ENCODE measurements at regions not wholly inside any gene's neighbourhood (a gene's known extent, or its start where the extent isn't known, plus 50 kb on each side); places are given as distances from the start of the nearest gene placed in this dataset.

- H3K36me3 ChIP-seq (ENCODE audit: insufficient read depth, low read length): no peaks in the 10 kb centered on the region
- no peaks in the 10 kb centered on the region for H3K27me3 ChIP-seq (ENCODE audit: insufficient read depth, low read length)
- no peak overlapping the region for H2AFZ ChIP-seq (ENCODE audit: low read length, unreplicated experiment)
- H3K4me3 ChIP-seq (ENCODE audit: low read depth, low read length): no peak overlapping the region
- peaks cover 17% of the 10 kb centered on the region for H3K4me1 ChIP-seq (ENCODE audit: control insufficient read depth, insufficient read depth, low read length, unreplicated experiment)
- no peaks in the 10 kb centered on the region for H3K79me2 ChIP-seq (ENCODE audit: control insufficient read depth, insufficient read depth, low read length, unreplicated experiment)
- H3K27ac ChIP-seq (ENCODE audit: low read depth, low read length): no peak overlapping the region
Measured at GRCh38 chr21:27292783-27293182, 325.9 kb upstream of the ADAMTS5 start.

GRCh38 chr21:27292229-27292628, 325.3 kb upstream of the ADAMTS5 start:
- no peaks in the 10 kb centered on the region for H3K36me3 ChIP-seq (ENCODE audit: insufficient read depth, low read length)

GRCh38 chr21:27291006-27291405, 324.1 kb upstream of the ADAMTS5 start:
- Histone ChIP-seq H3K4me1 (ENCODE audit: control insufficient read depth, insufficient read depth, low read length, unreplicated experiment) (peaks cover 17% of the 10 kb centered on the region), H3K36me3 (ENCODE audit: insufficient read depth, low read length) (no peaks in the 10 kb centered on the region), H3K79me2 (ENCODE audit: control insufficient read depth, insufficient read depth, low read length, unreplicated experiment) (no peaks in the 10 kb centered on the region), H3K27ac (ENCODE audit: low read depth, low read length) (0 out of 2 replicates have a peak overlapping the region, but pooled peaks have one; percentile 12), H3K27me3 (ENCODE audit: insufficient read depth, low read length) (no peaks in the 10 kb centered on the region), H3K4me3 (ENCODE audit: low read depth, low read length) (no peak overlapping the region), H2AFZ (ENCODE audit: low read length, unreplicated experiment) (no peak overlapping the region)

More at GRCh38 chr21:27292229-27292628, 325.3 kb upstream of the ADAMTS5 start:
- Histone ChIP-seq H2AFZ (ENCODE audit: low read length, unreplicated experiment) (peak overlapping the region; percentile 21), H3K4me1 (ENCODE audit: control insufficient read depth, insufficient read depth, low read length, unreplicated experiment) (peaks cover 17% of the 10 kb centered on the region), H3K27ac (ENCODE audit: low read depth, low read length) (no peak overlapping the region), H3K79me2 (ENCODE audit: control insufficient read depth, insufficient read depth, low read length, unreplicated experiment) (no peaks in the 10 kb centered on the region), H3K27me3 (ENCODE audit: insufficient read depth, low read length) (no peaks in the 10 kb centered on the region), H3K4me3 (ENCODE audit: low read depth, low read length) (no peak overlapping the region)

- H3K79me2 ChIP-seq (ENCODE audit: control insufficient read depth, insufficient read depth, low read length, unreplicated experiment): no peaks in the 10 kb centered on the region
- peak overlapping the region; percentile 12; the same call in 1 of the 2 replicates for H3K27ac ChIP-seq (ENCODE audit: low read depth, low read length)
- peak overlapping the region; percentile 82 for H2AFZ ChIP-seq (ENCODE audit: low read length, unreplicated experiment)
- peaks cover 17% of the 10 kb centered on the region for H3K4me1 ChIP-seq (ENCODE audit: control insufficient read depth, insufficient read depth, low read length, unreplicated experiment)
- H3K36me3 ChIP-seq (ENCODE audit: insufficient read depth, low read length): no peaks in the 10 kb centered on the region
- peak overlapping the region; percentile 36; the same call in 1 of the 2 replicates for H3K4me3 ChIP-seq (ENCODE audit: low read depth, low read length)
- H3K27me3 ChIP-seq (ENCODE audit: insufficient read depth, low read length): no peaks in the 10 kb centered on the region
Measured at GRCh38 chr21:27290028-27290427, 323.1 kb upstream of the ADAMTS5 start.

GRCh38 chr21:27286760-27287159, 319.9 kb upstream of the ADAMTS5 start:
- Histone ChIP-seq H2AFZ (ENCODE audit: low read length, unreplicated experiment) (no peak overlapping the region), H3K27me3 (ENCODE audit: insufficient read depth, low read length) (no peaks in the 10 kb centered on the region), H3K36me3 (ENCODE audit: insufficient read depth, low read length) (no peaks in the 10 kb centered on the region), H3K27ac (ENCODE audit: low read depth, low read length) (no peak overlapping the region), H3K4me1 (ENCODE audit: control insufficient read depth, insufficient read depth, low read length, unreplicated experiment) (peaks cover 17% of the 10 kb centered on the region), H3K79me2 (ENCODE audit: control insufficient read depth, insufficient read depth, low read length, unreplicated experiment) (no peaks in the 10 kb centered on the region), H3K4me3 (ENCODE audit: low read depth, low read length) (no peak overlapping the region)

- peaks cover 30% of the 10 kb centered on the region for H3K4me1 ChIP-seq (ENCODE audit: control insufficient read depth, insufficient read depth, low read length, unreplicated experiment)
- no peak overlapping the region for H3K27ac ChIP-seq (ENCODE audit: low read depth, low read length)
- H3K36me3 ChIP-seq (ENCODE audit: insufficient read depth, low read length): no peaks in the 10 kb centered on the region
- no peak overlapping the region for H3K4me3 ChIP-seq (ENCODE audit: low read depth, low read length)
- peak overlapping the region; percentile 31 for H2AFZ ChIP-seq (ENCODE audit: low read length, unreplicated experiment)
- H3K27me3 ChIP-seq (ENCODE audit: insufficient read depth, low read length): no peaks in the 10 kb centered on the region
- H3K79me2 ChIP-seq (ENCODE audit: control insufficient read depth, insufficient read depth, low read length, unreplicated experiment): no peaks in the 10 kb centered on the region
Measured at GRCh38 chr21:27277110-27277509, 310.2 kb upstream of the ADAMTS5 start.

- Histone ChIP-seq H3K36me3 (ENCODE audit: insufficient read depth, low read length) (no peaks in the 10 kb centered on the region), H3K4me1 (ENCODE audit: control insufficient read depth, insufficient read depth, low read length, unreplicated experiment) (peaks cover 30% of the 10 kb centered on the region), H3K27ac (ENCODE audit: low read depth, low read length) (peak overlapping the region; percentile 87), H3K4me3 (ENCODE audit: low read depth, low read length) (peak overlapping the region; percentile 45; the same call in 1 of the 2 replicates), H3K27me3 (ENCODE audit: insufficient read depth, low read length) (no peaks in the 10 kb centered on the region), H3K79me2 (ENCODE audit: control insufficient read depth, insufficient read depth, low read length, unreplicated experiment) (no peaks in the 10 kb centered on the region), H2AFZ (ENCODE audit: low read length, unreplicated experiment) (peak overlapping the region; percentile 73)
Measured at GRCh38 chr21:27275294-27275927, 308.5 kb upstream of the ADAMTS5 start.

GRCh38 chr21:27269644-27270043, 302.8 kb upstream of the ADAMTS5 start:
- H3K27ac ChIP-seq (ENCODE audit: low read depth, low read length): peak overlapping the region; percentile 66
- H3K36me3 ChIP-seq (ENCODE audit: insufficient read depth, low read length): no peaks in the 10 kb centered on the region
- H2AFZ ChIP-seq (ENCODE audit: low read length, unreplicated experiment): no peak overlapping the region
- H3K4me3 ChIP-seq (ENCODE audit: low read depth, low read length): no peak overlapping the region
- no peaks in the 10 kb centered on the region for H3K79me2 ChIP-seq (ENCODE audit: control insufficient read depth, insufficient read depth, low read length, unreplicated experiment)
- peaks cover 31% of the 10 kb centered on the region for H3K4me1 ChIP-seq (ENCODE audit: control insufficient read depth, insufficient read depth, low read length, unreplicated experiment)
- H3K27me3 ChIP-seq (ENCODE audit: insufficient read depth, low read length): no peaks in the 10 kb centered on the region

GRCh38 chr21:27268290-27268689, 301.4 kb upstream of the ADAMTS5 start:
- Histone ChIP-seq H3K27me3 (ENCODE audit: insufficient read depth, low read length) (no peaks in the 10 kb centered on the region), H3K79me2 (ENCODE audit: control insufficient read depth, insufficient read depth, low read length, unreplicated experiment) (no peaks in the 10 kb centered on the region), H2AFZ (ENCODE audit: low read length, unreplicated experiment) (peak overlapping the region; percentile 88), H3K4me3 (ENCODE audit: low read depth, low read length) (peak overlapping the region; percentile 18; the same call in 1 of the 2 replicates), H3K27ac (ENCODE audit: low read depth, low read length) (peak overlapping the region; percentile 66), H3K4me1 (ENCODE audit: control insufficient read depth, insufficient read depth, low read length, unreplicated experiment) (peaks cover 28% of the 10 kb centered on the region), H3K36me3 (ENCODE audit: insufficient read depth, low read length) (no peaks in the 10 kb centered on the region)

- no peak overlapping the region for H3K4me3 ChIP-seq (ENCODE audit: low read depth, low read length)
- no peak overlapping the region for H3K27ac ChIP-seq (ENCODE audit: low read depth, low read length)
- H3K4me1 ChIP-seq (ENCODE audit: control insufficient read depth, insufficient read depth, low read length, unreplicated experiment): peaks cover 28% of the 10 kb centered on the region
- no peaks in the 10 kb centered on the region for H3K79me2 ChIP-seq (ENCODE audit: control insufficient read depth, insufficient read depth, low read length, unreplicated experiment)
- H3K27me3 ChIP-seq (ENCODE audit: insufficient read depth, low read length): no peaks in the 10 kb centered on the region
- no peak overlapping the region for H2AFZ ChIP-seq (ENCODE audit: low read length, unreplicated experiment)
- no peaks in the 10 kb centered on the region for H3K36me3 ChIP-seq (ENCODE audit: insufficient read depth, low read length)
Measured at GRCh38 chr21:27265949-27266348, 299.1 kb upstream of the ADAMTS5 start.

GRCh38 chr21:27265492-27265891, 298.6 kb upstream of the ADAMTS5 start:
- Histone ChIP-seq H3K27ac (ENCODE audit: low read depth, low read length) (no peak overlapping the region), H3K4me1 (ENCODE audit: control insufficient read depth, insufficient read depth, low read length, unreplicated experiment) (peaks cover 28% of the 10 kb centered on the region), H3K4me3 (ENCODE audit: low read depth, low read length) (no peak overlapping the region), H3K79me2 (ENCODE audit: control insufficient read depth, insufficient read depth, low read length, unreplicated experiment) (no peaks in the 10 kb centered on the region), H2AFZ (ENCODE audit: low read length, unreplicated experiment) (no peak overlapping the region), H3K27me3 (ENCODE audit: insufficient read depth, low read length) (no peaks in the 10 kb centered on the region), H3K36me3 (ENCODE audit: insufficient read depth, low read length) (no peaks in the 10 kb centered on the region)
